Activated CD4-positive, CD25-positive, alpha-beta regulatory T cell treated with anti-CD3 and anti-CD28 coated beads, Interleukin-2, amount 50 U/mL, for 16 hours (primary cell): ENCODE measurements at regions not wholly inside any gene's neighbourhood (a gene's known extent, or its start where the extent isn't known, plus 50 kb on each side); places are given as distances from the start of the nearest gene placed in this dataset.

Source experiments
- DNase-seq: peaks from one replicate; pipeline ENCODE4 v3.0.0-alpha.2; 2020; ENCODE audit warnings: low read depth, low spot score

- no peak for DNase-seq
These were observed 166.1 kb upstream of the ADRA1B start for GRCh38 chr5:159750226-159750625.

- DNase-seq: no peak
These were observed 164.8 kb upstream of the ADRA1B start for GRCh38 chr5:159751459-159751858.

GRCh38 chr5:159752622-159753275 lies 163.5 kb upstream of the ADRA1B start:
- no peak for DNase-seq

GRCh38 chr5:159758189-159758588 lies 158.1 kb upstream of the ADRA1B start:
- DNase-seq: no peak

GRCh38 chr5:159759791-159760290 lies 156.4 kb upstream of the ADRA1B start:
- DNase-seq: no peak

GRCh38 chr5:159762921-159763320 lies 153.4 kb upstream of the ADRA1B start:
- no peak for DNase-seq

- DNase-seq: no peak
These were observed 152.7 kb upstream of the ADRA1B start for GRCh38 chr5:159763562-159763961.

GRCh38 chr5:159764283-159765134 lies 151.8 kb upstream of the ADRA1B start:
- no peak for DNase-seq

GRCh38 chr5:159765135-159765433 lies 151.2 kb upstream of the ADRA1B start:
- DNase-seq: no peak

GRCh38 chr5:159765760-159766517 lies 150.3 kb upstream of the ADRA1B start:
- DNase-seq: no peak

GRCh38 chr5:159768243-159768642 lies 148.0 kb upstream of the ADRA1B start:
- no peak for DNase-seq

GRCh38 chr5:159772698-159773061 lies 143.6 kb upstream of the ADRA1B start:
- DNase-seq: no peak

GRCh38 chr5:159773062-159773924 lies 143.0 kb upstream of the ADRA1B start:
- DNase-seq: peak; percentile 31

- no peak for DNase-seq
These were observed 141.7 kb upstream of the ADRA1B start for GRCh38 chr5:159774476-159775031.

GRCh38 chr5:159775890-159776289 lies 140.4 kb upstream of the ADRA1B start:
- DNase-seq: no peak

- no peak for DNase-seq
These were observed 139.1 kb upstream of the ADRA1B start for GRCh38 chr5:159777049-159777660.

- no peak for DNase-seq
These were observed 136.8 kb upstream of the ADRA1B start for GRCh38 chr5:159779481-159779880.

- DNase-seq: no peak
These were observed 136.0 kb upstream of the ADRA1B start for GRCh38 chr5:159780246-159780645.

GRCh38 chr5:159781626-159782157 lies 134.6 kb upstream of the ADRA1B start:
- no peak for DNase-seq

- DNase-seq: no peak
These were observed 133.9 kb upstream of the ADRA1B start for GRCh38 chr5:159782197-159782994.
